ENCODE measurements at regions not wholly inside any gene's neighbourhood (a gene's known extent, or its start where the extent isn't known, plus 50 kb on each side); places are given as distances from the start of the nearest gene placed in this dataset.

DNA sequence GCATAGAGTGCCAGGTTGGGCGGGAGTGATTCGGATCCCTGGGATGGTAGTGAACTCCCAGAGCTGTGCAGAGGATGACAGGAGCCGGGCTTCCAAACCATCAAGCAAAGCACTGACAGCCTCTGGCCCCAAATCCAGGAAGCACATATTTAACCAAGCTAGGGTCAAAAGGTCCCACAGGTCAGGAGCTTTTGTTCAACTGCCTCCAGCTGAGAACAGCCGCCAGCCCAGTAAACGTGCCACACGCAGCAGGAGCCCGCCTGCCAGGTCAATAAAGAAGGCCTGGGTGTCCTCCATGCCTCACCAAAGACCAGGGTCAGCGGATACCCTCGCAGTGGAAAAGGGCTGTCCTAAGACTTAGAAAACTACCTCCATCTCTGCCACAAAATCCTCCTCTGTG lies 184.7 kb upstream of the LINGO1 start:
- no peak for DNase-seq

DNA sequence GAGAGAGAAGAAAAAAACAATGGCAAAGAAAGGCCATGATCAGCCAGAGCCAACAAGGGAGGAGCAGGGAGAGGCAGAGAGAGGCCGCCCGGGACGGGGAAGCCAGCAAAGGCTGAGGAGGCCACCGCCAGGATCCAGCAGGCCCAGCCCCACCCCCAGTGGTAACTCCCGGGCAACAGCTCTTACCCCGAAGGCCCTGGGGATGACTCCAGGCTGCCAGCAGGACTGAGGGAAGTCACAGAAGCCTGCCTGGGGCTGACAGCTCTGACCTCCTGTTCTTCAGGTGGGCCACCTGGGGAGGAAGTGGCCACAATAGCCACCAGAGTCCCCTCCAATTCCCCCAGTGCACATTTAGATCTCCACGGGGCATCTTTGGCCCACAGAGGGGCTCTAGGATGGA lies 184.3 kb upstream of the LINGO1 start:
- DNase-seq, result no peak

- no peak for DNase-seq
Measured at GRCh38 chr15:77815015-77815414, 182.3 kb upstream of the LINGO1 start.

DNA sequence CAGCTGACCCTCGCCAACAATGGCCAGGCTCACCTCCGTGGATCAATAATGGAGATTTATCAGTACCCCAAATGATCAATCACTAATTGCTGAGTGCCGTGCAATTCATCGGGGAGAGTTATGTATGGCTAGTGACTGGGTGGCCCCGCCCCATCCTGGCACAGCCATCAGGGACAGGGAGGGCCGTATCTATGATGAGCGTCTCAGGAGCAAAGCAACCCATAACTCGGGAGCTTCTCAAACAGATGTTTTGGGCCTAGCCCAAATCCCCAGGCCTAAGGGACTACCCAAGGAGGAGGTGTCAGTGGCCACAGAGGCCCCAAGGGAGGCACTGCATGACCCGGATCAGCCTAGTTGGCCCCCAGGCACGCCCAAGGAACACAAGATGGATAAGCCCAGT lies 180.0 kb upstream of the LINGO1 start:
- DNase-seq, result no peak

GRCh38 chr15:77811270-77811669 lies 178.6 kb upstream of the LINGO1 start:
- DNase-seq, result no peak

DNA sequence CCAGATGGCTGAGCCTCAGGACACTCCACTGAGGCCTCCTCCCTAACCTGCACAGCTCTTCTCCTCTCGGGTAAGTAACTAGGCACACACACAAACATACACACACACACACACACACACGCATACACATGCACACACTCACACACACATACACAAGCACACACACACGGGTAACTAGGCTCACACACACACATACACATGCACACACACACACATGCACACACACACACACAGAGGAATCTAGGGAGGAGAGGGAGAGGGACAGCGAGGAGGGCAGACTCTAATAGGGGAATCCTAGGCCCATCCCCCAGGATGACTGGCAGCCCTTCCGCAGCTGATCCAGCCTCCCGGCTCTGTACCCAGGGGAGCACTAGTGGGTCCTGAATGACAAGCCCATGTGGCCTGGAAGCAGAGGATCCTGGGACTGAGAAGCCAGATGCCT lies 177.4 kb upstream of the LINGO1 start:
- DNase-seq, result no peak

- no peak for DNase-seq
Measured at GRCh38 chr15:77808581-77809177, 176.0 kb upstream of the LINGO1 start.

DNA sequence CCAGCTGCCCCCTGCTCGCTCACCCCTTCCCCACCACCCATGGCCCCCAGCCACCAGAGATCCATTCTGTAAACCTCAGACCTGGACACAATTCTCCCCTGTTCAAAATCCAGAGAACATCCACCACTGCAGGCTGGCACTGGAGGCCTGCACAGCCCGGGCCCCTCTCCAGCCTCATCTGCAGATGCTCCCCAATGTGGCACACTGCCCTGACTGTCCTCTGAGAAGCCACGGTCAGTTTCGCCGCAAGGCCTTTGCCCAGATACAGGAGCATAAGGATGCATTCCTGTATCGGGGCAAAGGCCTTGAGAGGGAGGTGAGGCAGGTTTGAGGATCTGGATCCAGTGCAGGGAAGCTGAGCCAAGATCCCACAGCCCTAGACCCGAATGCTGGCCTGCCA lies 175.4 kb upstream of the LINGO1 start:
- DNase-seq, result no peak

DNA sequence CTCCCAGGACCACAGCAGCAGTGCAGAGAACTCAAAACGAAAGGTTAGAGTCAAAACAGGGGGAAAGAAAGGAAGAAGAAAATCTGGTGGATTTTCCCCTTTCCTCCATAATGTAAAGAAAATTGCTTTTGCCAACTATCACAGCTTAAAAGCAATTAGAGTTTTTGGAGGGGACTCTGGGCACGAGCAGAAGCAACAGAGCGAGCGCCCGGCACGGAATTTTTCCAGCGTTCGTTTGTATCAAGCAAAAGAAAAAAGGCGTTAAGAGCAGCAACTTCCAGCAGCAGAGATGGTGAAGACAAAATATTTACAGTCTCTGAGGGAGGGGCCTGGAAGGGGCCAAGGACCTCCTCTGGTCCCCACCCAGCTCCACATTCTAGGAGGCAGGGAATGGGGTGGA lies 174.9 kb upstream of the LINGO1 start:
- no peak for DNase-seq

- DNase-seq, result no peak
Measured at GRCh38 chr15:77807115-77807514, 174.4 kb upstream of the LINGO1 start.

GRCh38 chr15:77804210-77804609 lies 171.5 kb upstream of the LINGO1 start:
- DNase-seq, result no peak

DNA sequence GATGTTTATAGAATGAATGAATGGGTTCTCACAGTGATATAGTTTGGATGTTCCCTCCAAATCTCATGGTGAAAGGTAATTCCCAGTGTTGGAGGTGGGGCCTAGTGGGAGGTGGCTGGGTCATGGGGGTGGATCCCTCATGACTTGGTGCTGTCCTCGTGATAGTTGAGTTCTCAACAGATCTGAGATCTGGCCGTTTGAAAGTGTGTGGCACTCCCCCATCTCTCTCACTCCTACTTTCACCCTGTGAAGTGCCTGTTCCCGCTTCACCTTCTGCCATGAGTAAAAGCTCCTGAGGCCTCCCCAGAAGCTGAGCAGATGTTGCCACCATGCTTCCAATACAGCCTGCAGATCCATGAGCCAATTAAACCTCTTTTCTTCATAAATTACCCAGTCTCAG lies 170.8 kb upstream of the LINGO1 start:
- no peak for DNase-seq

DNA sequence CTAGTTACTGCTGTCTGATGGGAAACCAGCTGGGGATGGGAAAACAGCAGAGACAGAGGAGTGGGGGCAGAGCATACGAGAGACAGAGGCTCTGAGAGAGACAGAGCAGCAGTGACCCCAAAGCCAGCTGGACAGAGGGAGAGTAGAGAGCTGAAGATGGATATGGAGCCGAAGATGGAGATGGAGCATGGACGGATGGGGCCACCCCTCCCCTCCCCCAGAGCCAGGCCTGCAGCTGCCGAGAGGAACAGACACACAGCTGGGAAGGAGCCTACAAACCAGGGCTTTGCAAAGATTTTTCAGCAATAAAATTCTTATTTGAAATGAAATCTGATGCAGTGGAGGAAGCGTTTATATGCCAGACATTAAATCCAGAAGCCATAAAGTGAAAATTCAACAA lies 167.6 kb upstream of the LINGO1 start:
- DNase-seq, result no peak

GRCh38 chr15:77798847-77799246 lies 166.1 kb upstream of the LINGO1 start:
- DNase-seq, result no peak

DNA sequence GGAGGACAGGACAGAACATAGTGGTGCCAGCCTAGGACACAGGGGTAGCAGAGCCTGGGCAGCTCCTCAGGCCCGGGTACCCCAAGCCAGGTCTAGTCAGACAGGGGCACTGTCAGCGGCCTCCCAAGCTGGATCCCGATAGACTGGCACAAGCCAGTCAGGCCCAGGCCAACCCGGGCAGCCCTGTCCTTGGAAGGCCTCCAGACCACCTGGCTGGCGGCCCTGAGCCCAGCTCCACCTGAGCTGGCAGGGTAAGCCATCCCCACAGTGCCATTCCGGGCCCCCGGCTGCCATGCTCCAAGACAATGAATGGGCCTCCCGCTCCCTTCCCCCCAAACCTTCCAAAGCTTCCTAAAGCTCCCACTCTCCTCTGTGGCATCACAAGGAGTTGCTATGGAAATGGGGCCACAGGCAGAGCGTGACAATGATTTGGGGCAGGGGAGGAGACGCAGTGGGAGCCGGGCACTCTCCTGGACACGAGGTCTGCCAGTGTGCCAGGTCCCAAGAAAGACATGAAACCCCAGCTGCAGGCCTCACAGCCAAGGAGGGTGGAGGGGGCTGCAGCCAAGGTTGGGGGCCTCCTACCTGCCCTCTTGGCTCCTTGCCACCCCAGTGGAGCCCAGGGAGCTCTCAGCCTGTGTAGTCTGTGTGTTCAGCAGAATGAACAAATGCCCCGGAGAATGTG lies 165.6 kb upstream of the LINGO1 start:
- no peak for DNase-seq

DNA sequence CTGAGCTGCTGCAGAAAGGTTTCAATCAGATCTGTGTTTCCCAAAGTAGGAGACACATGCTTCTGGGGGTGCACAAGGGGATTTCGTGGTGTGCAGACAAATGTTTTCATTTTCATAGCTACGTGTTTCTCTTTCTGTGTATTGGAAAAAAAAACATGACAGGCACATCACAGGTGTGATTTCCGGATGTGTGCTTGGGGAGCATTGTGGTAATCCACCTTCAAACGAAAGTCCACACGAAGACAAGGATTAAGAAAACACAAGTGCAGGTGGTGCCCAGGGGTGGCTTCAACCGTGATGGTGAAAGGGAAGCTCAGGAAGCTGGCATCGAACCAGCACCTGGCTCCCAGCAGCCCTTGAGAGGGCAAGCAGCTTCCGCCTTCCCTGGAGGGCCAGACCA lies 164.6 kb upstream of the LINGO1 start:
- DNase-seq, result no peak

DNA sequence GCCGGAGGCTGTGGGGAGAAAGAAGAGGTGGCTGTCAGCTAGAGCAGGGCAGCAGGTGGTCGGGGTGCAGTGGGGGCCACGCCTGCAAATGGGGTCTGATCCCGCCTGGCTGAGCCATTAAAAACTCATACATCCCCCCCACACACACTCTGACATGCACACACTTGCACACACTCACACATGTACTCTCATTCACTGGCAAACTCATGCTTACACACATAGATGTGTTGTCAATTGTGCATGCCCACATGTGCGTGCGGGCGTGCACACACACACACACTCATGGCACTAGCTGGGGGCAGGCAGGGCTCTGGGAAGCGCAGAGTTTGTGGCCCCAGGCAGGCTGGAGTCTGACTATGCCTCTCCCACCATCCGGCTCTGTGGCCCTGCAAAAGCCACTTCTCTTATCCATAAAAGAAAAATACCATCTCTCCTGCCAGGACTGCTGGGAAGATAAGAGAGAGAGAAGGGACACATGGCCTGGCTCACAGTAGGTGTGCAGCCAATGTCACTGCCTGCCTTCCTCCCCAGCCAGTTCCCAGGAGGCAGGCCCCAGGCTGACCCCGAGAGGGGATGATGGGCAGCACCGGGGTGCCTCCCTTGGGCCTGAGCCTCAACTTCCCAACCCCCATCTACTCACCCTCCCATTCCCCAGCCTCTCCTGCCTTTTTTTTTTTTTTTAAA lies 163.5 kb upstream of the LINGO1 start:
- no peak for DNase-seq

DNA sequence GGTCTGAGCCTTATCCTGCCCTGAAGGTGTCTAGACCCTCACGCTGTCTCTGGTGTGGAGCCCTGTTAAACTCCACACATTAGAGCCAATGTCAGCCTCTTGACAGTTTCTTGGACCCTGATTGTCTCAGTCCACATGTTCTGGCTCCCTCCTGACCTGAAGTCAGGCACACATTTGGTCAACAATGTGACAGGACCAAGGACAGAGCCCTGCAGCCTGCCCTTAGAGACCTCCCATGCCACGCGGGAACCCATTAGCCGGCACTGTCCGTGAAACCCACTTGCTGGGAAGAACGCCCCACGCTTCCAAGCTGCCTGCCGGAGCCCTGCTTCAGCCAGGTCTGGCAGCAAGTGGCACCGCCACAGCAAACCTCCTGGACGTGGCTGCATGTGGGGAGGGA lies 162.7 kb upstream of the LINGO1 start:
- DNase-seq, result no peak

DNA sequence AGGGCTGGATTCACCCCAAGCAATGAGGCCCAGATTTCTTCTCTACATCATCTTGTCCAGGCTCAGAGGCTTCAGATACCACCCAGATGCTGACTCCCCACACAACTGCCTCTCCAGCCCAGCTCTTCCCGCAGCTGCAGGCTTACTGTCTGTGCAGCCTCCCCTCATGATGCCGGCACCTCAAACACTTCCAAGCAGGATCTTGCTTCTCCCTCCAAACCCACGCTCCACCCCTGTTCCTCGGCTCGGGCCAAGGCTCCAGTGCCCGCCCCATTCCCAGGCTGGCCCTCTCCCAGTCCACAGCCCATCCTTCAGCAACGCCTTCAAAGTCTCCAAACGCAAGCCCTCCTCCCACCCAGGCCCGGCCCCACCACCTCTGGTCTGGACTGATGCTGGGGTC lies 159.2 kb upstream of the LINGO1 start:
- no peak for DNase-seq

- no peak for DNase-seq
Measured at GRCh38 chr15:77790481-77790880, 157.8 kb upstream of the LINGO1 start.

DNA sequence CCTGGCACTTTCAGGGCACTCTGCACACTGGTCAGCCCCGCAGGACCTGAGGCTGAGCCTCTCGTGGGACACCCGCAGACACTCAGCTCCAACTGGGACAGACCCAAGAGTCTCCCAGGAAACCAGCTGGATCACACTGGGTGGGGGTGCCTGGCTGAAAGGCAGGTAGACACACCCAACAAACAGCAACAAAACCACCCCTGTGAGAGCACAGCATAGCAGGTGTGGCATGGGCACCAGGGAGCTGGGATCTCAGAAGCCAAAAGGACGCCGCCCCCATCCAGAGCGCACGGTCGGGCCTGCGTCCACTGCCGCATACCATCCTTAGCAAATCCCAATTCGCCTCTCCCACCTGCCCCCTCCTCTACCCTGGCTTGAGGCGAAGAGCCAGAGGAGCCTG lies 154.2 kb upstream of the LINGO1 start:
- no peak for DNase-seq

GRCh38 chr15:77786181-77786890 lies 153.6 kb upstream of the LINGO1 start:
- DNase-seq, result no peak

DNA sequence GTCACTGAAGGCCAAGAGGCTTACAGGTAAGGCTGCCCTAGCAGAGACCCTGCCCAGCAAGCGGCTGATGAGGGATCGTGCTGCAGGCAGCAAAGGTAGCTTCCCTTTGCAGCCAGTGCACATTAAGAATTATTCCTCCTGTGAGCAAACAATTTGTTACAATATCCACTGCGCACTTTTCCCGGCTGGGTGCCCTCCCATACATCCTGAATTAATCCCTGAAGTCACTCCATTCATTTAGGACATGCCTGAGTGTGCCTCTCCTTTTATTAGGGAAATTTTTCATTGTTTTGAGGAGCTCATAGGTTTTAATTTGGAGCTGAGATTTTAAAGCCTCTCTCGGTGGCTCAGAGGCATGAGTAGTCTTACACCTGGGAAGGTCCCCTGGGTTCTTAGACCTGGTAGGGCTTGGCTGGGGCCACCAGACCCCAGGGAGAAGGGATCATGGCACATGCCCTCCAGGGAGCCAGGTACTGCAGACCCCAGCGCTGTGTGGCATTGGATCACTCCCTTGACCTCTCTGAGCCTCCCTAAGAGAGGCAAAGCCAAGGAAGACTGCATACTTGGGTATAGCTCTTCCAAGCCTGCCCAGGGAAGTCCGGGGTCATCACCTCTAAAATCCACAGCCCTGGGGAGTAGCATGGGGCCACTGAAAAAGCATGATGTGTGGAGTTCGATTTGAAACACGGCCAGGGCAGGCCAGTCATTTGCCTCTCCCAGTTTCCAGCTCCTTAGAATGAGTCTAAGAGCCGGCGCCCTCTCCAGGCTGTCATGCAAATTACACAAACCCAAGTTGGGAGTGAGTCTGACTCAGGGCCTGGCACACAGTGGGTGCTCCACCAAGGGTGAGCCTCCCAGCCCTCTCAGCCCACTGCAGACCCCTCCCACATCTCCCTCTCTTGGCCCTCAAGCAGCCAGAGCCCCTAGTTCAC lies 151.9 kb upstream of the LINGO1 start:
- DNase-seq, result no peak
